ENCODE measurements at regions not wholly inside any gene's neighbourhood (a gene's known extent, or its start where the extent isn't known, plus 50 kb on each side); places are given as distances from the start of the nearest gene placed in this dataset.

GRCh38 chr16:52657924-52658323 lies 111.0 kb upstream of the TOX3 start:
- Histone ChIP-seq H4K8ac (ENCODE audit: extremely low read depth, insufficient read depth, low read length) (no peak overlapping the region), H3K9me3 (ENCODE audit: insufficient read depth in 2 of 2, low read depth in 1 of 2, low read length in 1 of 2) (peaks cover 0 to 4% of the 10 kb centered on the region in 2 experiments; a peak in 2 of 4 replicates), H3K18ac (ENCODE audit: extremely low read depth, low read length) (no peak overlapping the region), H2BK15ac (ENCODE audit: low read length) (no peak overlapping the region), H3K4me2 (ENCODE audit: insufficient read depth in 1 of 2, low read depth in 2 of 2, low read length in 2 of 2) (no peak overlapping the region), H3K79me2 (ENCODE audit: control insufficient read depth in 1 of 2, insufficient read depth in 2 of 2, low read length in 2 of 2) (no peaks in the 10 kb centered on the region), H2AK5ac (ENCODE audit: low read depth, low read length) (no peak overlapping the region), H2AFZ (ENCODE audit: low read length) (no peak overlapping the region), H4K91ac (replicated peaks; ENCODE audit: insufficient read length, low read length) (no peak overlapping the region), H2BK12ac (ENCODE audit: low read depth, low read length) (no peak overlapping the region), H3K23me2 (ENCODE audit: low read depth, low read length) (no peaks in the 10 kb centered on the region), H3K14ac (ENCODE audit: insufficient read length) (no peak overlapping the region), H3K4me3 (ENCODE audit: extremely low read depth in 1 of 4, insufficient read depth in 2 of 4, low read depth in 3 of 4, low read length in 4 of 4) (no peak overlapping the region), H2BK120ac (replicated peaks; ENCODE audit: low read depth, low read length) (no peak overlapping the region), H3K56ac (replicated peaks; ENCODE audit: insufficient read length, low read depth, low read length) (no peak overlapping the region), H4K20me1 (replicated peaks in 1 of 2; ENCODE audit: control insufficient read depth in 1 of 2, insufficient read depth in 2 of 2, low read length in 2 of 2) (no peaks in the 10 kb centered on the region), H3K36me3 (ENCODE audit: control insufficient read depth in 2 of 4, insufficient read depth in 4 of 4, low read length in 3 of 4) (no peaks in the 10 kb centered on the region), H4K5ac (ENCODE audit: insufficient read length, low read depth, low read length) (no peak overlapping the region), H3K27ac (ENCODE audit: low read depth, low read length) (no peak overlapping the region), H3K23ac (ENCODE audit: insufficient read length) (no peak overlapping the region), H3K79me1 (ENCODE audit: low read depth, low read length) (no peaks in the 10 kb centered on the region), H3K27me3 (replicated peaks in 1 of 4; ENCODE audit: control insufficient read depth in 3 of 4, extremely low read depth in 1 of 4, insufficient read depth in 3 of 4, low read length in 3 of 4) (no peaks in the 10 kb centered on the region), H3K4ac (replicated peaks; ENCODE audit: insufficient read length, low read depth, low read length) (no peak overlapping the region), H2BK20ac (ENCODE audit: low read length) (no peak overlapping the region), H3K4me1 (replicated peaks in 1 of 4; ENCODE audit: control insufficient read depth in 3 of 4, insufficient read depth in 4 of 4, low read length in 3 of 4) (no peaks in the 10 kb centered on the region), H3K9ac (replicated peaks in 1 of 4; ENCODE audit: extremely low read depth in 1 of 4, low read depth in 3 of 4, low read length in 3 of 4) (no peak overlapping the region), H2BK5ac (ENCODE audit: low read depth, low read length) (no peak overlapping the region)
- FAIRE-seq (no peak), DNase-seq (ENCODE audit: low read depth in 1 of 2, low spot score in 2 of 2) (no peak)
- 83% methylated on average over 3 of the region's 3 CpGs; no CpG with 5 or more reads in 1 of the 2 experiments for WGBS, 2 experiments (ENCODE audit: extremely low coverage in 1 of 2, insufficient coverage in 1 of 2, insufficient read length in 1 of 2, insufficient replicate concordance in 2 of 2, low coverage in 1 of 2, low lambda C conversion rate in 2 of 2, missing lambda C conversion rate in 1 of 2)
- POLR2A ChIA-PET (ENCODE audit: partially characterized antibody): no interaction called here
- CTCF ChIA-PET (ENCODE audit: partially characterized antibody): interaction anchor here (0.6 to 1.3 kb wide), 2 partner anchors 191 to 585 kb away, joined by 3 read pairs; no protein-coding TSS in a partner anchor
- TF ChIP-seq CEBPB (IDR thresholded peaks at IDR 0.05; ENCODE audit: low read depth, low read length): no peak
- no peak for TF ChIP-seq MAX (IDR thresholded peaks at IDR 0.05)
- no peak for TF ChIP-seq RFX5 (IDR thresholded peaks at IDR 0.05; ENCODE audit: borderline replicate concordance, low read depth, low read length)
- no peak for TF ChIP-seq SP1 (IDR thresholded peaks at IDR 0.05; ENCODE audit: low read depth, low read length)
- no peak for TF ChIP-seq TBP (IDR thresholded peaks at IDR 0.05; ENCODE audit: low read depth, low read length)
- no peak for TF ChIP-seq USF2 (IDR thresholded peaks at IDR 0.05; ENCODE audit: low read length)
- TF ChIP-seq PHF8 (conservative IDR thresholded peaks at IDR 0.05; ENCODE audit: low read depth, low read length): no peak
- no peak for TF ChIP-seq CHD1 (IDR thresholded peaks at IDR 0.05; ENCODE audit: low read depth, low read length)
- TF ChIP-seq YY1 (IDR thresholded peaks at IDR 0.05; ENCODE audit: low read depth, low read length): no peak
- no peak for TF ChIP-seq E2F6 (IDR thresholded peaks at IDR 0.05)
- TF ChIP-seq SUZ12 (IDR thresholded peaks at IDR 0.05; ENCODE audit: low read length): no peak
- TF ChIP-seq KDM5A (IDR thresholded peaks at IDR 0.05; ENCODE audit: low read length): no peak
